ENCODE measurements at regions not wholly inside any gene's neighbourhood (a gene's known extent, or its start where the extent isn't known, plus 50 kb on each side); places are given as distances from the start of the nearest gene placed in this dataset.
"Not testable (repeated sequence)": the region's sequence is repeated elsewhere in the genome, so short reads cannot be mapped to it uniquely, and the experiment has no call there.

DNA sequence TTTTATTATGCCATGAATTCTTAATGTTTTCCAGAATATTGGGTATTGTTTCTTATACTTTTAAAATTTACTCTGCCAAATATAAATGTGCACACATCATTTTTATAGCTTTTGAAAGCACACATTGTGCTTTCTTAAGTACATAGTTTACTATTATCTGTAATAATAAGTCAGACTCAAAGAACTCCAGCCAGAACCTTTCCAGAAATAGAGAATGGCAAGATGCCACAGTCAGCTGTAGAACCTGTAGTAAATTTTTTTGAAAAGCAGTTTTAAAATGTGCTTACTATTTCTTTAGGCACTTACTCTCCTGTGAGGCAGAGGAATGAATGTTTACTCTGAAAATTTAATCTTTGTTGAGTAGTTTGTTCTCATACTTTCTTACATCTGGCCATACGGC lies 1287.1 kb downstream of the PCDH9 start:
- H3K27ac ChIP-seq (ENCODE audit: low read depth, low read length), result no peak overlapping the region
- H3K9me3 ChIP-seq (ENCODE audit: control insufficient read depth in 5 of 5, low read length in 5 of 5), result no peaks in the 10 kb centered on the region
- no peaks in the 10 kb centered on the region for H3K4me1 ChIP-seq (ENCODE audit: control insufficient read depth in 5 of 5, insufficient read depth in 5 of 5, low read length in 5 of 5)
- H3K27me3 ChIP-seq (ENCODE audit: control insufficient read depth in 5 of 5, insufficient read depth in 4 of 5, low read length in 5 of 5), result no peaks in the 10 kb centered on the region
- H3K36me3 ChIP-seq (ENCODE audit: control insufficient read depth in 5 of 5, insufficient read depth in 5 of 5, low read length in 5 of 5), result no peaks in the 10 kb centered on the region
- H3K4me3 ChIP-seq (ENCODE audit: low read depth in 1 of 5, low read length in 5 of 5), result no peak overlapping the region
- H3K9ac ChIP-seq (ENCODE audit: low read length in 5 of 5), result no peak overlapping the region

DNA sequence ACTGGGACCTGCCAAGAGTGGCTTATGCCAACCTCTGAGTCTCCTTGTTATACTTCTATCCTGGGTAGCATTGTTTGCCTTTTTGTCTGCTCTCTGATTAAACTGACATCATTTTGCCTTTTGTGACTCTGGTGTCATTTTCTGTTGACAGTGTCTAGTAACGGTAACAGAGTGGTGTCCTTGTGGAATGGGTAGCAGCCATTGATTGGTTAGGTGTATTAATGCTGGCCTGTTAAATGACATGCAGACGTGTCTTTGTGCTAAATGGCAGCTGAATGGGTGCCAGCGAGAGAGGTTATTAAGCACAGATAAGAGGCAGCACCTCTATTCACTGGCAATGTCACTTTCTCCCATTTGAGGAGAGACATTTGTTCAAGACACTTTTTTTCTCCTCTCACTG lies 1289.4 kb downstream of the PCDH9 start:
- Histone ChIP-seq H3K9me3 (ENCODE audit: control insufficient read depth in 5 of 5, low read length in 5 of 5) (no peaks in the 10 kb centered on the region), H3K27me3 (ENCODE audit: control insufficient read depth in 5 of 5, insufficient read depth in 4 of 5, low read length in 5 of 5) (no peaks in the 10 kb centered on the region), H3K4me3 (ENCODE audit: low read depth in 1 of 5, low read length in 5 of 5) (no peak overlapping the region), H3K9ac (ENCODE audit: low read length in 5 of 5) (no peak overlapping the region), H3K27ac (ENCODE audit: low read depth, low read length) (no peak overlapping the region), H3K4me1 (ENCODE audit: control insufficient read depth in 5 of 5, insufficient read depth in 5 of 5, low read length in 5 of 5) (no peaks in the 10 kb centered on the region), H3K36me3 (ENCODE audit: control insufficient read depth in 5 of 5, insufficient read depth in 5 of 5, low read length in 5 of 5) (no peaks in the 10 kb centered on the region)

DNA sequence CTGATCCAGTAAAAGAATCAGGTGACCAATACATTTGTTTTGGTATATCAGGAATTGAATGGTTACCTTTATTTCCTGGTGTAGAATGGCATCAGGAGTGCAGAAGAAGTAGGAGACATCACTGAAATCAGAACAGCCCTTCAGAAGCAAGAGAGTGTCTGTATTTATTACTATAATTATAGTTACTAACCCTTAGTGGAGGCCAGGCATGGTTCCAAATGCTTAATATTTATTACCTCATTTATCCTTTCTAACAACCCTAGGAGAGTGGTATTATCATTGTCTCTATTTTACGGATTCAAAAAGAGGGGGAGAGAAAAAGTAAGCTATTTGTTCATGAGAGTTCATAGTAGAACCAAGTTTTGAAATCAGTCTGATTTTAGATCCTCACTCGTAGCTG lies 1292.9 kb downstream of the PCDH9 start:
- H3K4me3 ChIP-seq (ENCODE audit: low read depth in 1 of 5, low read length in 5 of 5), result no peak overlapping the region
- no peaks in the 10 kb centered on the region for H3K27me3 ChIP-seq (ENCODE audit: control insufficient read depth in 5 of 5, insufficient read depth in 4 of 5, low read length in 5 of 5)
- no peaks in the 10 kb centered on the region for H3K9me3 ChIP-seq (ENCODE audit: control insufficient read depth in 5 of 5, low read length in 5 of 5)
- no peak overlapping the region for H3K9ac ChIP-seq (ENCODE audit: low read length in 5 of 5)
- peaks cover 0 to 6% (median 4%) of the 10 kb centered on the region in 5 donors for H3K4me1 ChIP-seq (ENCODE audit: control insufficient read depth in 5 of 5, insufficient read depth in 5 of 5, low read length in 5 of 5)
- no peaks in the 10 kb centered on the region for H3K36me3 ChIP-seq (ENCODE audit: control insufficient read depth in 5 of 5, insufficient read depth in 5 of 5, low read length in 5 of 5)
- H3K27ac ChIP-seq (ENCODE audit: low read depth, low read length), result no peak overlapping the region

DNA sequence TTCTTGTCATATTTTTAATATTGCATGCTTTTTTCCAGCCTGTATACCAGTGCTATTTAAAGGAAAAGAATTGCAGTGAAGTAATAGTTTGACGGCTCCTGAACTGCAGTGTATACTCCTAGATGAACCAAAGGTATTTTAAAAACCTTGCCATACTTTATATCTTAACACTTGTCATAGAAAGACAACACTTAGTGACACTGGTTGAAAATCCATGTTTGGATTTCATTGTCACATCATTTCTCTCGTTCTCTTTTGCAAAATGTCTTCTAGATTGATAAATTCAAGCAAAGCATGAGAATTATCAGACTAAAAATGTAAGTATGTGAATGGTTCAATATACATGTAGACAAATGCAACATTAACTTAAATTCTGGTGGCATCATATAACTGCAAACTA lies 1293.9 kb downstream of the PCDH9 start:
- no peaks in the 10 kb centered on the region for H3K27me3 ChIP-seq (ENCODE audit: control insufficient read depth in 5 of 5, insufficient read depth in 4 of 5, low read length in 5 of 5)
- H3K27ac ChIP-seq (ENCODE audit: low read depth, low read length), result no peak overlapping the region
- H3K9me3 ChIP-seq (ENCODE audit: control insufficient read depth in 5 of 5, low read length in 5 of 5), result no peaks in the 10 kb centered on the region
- H3K36me3 ChIP-seq (ENCODE audit: control insufficient read depth in 5 of 5, insufficient read depth in 5 of 5, low read length in 5 of 5), result no peaks in the 10 kb centered on the region
- no peak overlapping the region for H3K4me3 ChIP-seq (ENCODE audit: low read depth in 1 of 5, low read length in 5 of 5)
- peaks cover 0 to 6% (median 4%) of the 10 kb centered on the region in 5 donors for H3K4me1 ChIP-seq (ENCODE audit: control insufficient read depth in 5 of 5, insufficient read depth in 5 of 5, low read length in 5 of 5)
- no peak overlapping the region for H3K9ac ChIP-seq (ENCODE audit: low read length in 5 of 5)

DNA sequence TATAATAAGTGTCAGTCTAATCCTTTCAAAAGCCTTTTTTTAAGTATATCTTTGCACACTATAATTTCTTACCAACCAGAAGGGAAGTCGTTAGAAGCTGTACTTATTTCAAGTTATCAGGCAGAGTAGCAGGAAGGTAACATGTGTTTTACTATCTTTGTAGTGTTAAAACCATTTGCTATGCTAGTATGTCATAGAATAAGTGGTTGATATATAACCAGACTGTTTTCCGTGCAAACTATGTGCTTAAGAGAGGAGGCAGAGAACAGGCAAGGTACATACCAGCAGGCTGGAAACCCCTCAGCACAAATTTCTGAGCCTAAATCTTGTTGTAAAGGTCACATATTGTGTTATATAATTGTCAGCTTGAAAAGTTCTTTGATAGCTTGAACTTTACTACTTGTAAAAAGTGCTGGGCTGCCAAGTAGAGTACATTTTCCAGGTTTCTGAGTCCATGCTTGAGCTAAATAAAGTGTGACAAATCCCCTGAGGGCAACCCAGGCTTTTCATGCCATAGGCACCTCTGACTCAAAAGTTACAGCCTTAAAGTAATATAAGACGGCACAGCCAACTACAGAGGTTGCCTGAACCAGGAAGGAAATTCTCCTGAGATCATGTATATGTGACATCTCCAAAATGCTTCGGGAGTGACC lies 1297.4 kb downstream of the PCDH9 start:
- Histone ChIP-seq H3K27me3 (ENCODE audit: control insufficient read depth in 5 of 5, insufficient read depth in 4 of 5, low read length in 5 of 5) (no peaks in the 10 kb centered on the region), H3K4me3 (ENCODE audit: low read depth in 1 of 5, low read length in 5 of 5) (no peak overlapping the region), H3K9ac (ENCODE audit: low read length in 5 of 5) (no peak overlapping the region), H3K27ac (ENCODE audit: low read depth, low read length) (no peak overlapping the region), H3K9me3 (ENCODE audit: control insufficient read depth in 5 of 5, low read length in 5 of 5) (no peaks in the 10 kb centered on the region), H3K36me3 (ENCODE audit: control insufficient read depth in 5 of 5, insufficient read depth in 5 of 5, low read length in 5 of 5) (no peaks in the 10 kb centered on the region), H3K4me1 (ENCODE audit: control insufficient read depth in 5 of 5, insufficient read depth in 5 of 5, low read length in 5 of 5) (peaks cover 0 to 6% (median 4%) of the 10 kb centered on the region in 5 donors)

DNA sequence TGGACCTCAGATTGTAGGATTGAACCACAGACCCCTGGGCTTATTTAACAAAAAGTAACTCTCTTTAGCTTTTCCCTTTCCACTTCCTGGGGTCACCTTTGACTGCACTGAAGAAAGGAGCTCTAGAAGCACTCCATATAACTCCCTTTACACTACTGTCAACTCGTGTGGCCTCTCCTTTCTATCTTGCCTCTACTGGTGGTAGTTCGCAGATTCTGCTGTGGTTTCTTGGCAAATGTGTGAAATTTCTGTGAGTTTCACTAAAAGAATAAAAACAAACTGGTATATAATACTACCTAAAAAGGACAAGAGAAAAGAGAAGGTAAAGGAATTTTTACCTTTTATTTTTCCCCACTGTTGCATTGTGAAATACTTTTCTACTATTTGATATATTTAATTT lies 1298.1 kb downstream of the PCDH9 start:
- Histone ChIP-seq H3K4me1 (ENCODE audit: control insufficient read depth in 5 of 5, insufficient read depth in 5 of 5, low read length in 5 of 5) (peaks cover 0 to 6% (median 4%) of the 10 kb centered on the region in 5 donors), H3K4me3 (ENCODE audit: low read depth in 1 of 5, low read length in 5 of 5) (no peak overlapping the region), H3K27me3 (ENCODE audit: control insufficient read depth in 5 of 5, insufficient read depth in 4 of 5, low read length in 5 of 5) (no peaks in the 10 kb centered on the region), H3K9me3 (ENCODE audit: control insufficient read depth in 5 of 5, low read length in 5 of 5) (no peaks in the 10 kb centered on the region), H3K27ac (ENCODE audit: low read depth, low read length) (no peak overlapping the region), H3K9ac (ENCODE audit: low read length in 5 of 5) (no peak overlapping the region), H3K36me3 (ENCODE audit: control insufficient read depth in 5 of 5, insufficient read depth in 5 of 5, low read length in 5 of 5) (no peaks in the 10 kb centered on the region)

DNA sequence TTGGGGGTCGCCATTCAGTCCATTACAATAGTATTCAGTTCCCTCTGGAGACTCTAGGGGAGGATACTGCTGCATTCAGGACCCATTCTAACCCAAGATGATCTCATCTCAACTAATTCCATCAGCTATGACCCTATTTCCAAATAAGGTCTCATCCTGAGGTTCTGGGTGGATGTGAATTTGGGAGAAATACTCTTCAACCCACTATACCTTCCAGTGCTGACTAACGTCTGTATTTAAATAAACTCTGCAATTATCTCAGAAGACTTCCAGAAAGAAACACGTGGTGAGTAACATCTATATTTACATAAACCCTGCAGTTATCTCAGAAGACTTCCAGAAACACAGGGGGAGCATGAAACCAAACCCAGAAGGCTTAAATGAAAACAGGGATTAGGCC lies 1300.7 kb downstream of the PCDH9 start:
- H3K9me3 ChIP-seq (ENCODE audit: control insufficient read depth in 5 of 5, low read length in 5 of 5), result no peaks in the 10 kb centered on the region
- no peaks in the 10 kb centered on the region for H3K36me3 ChIP-seq (ENCODE audit: control insufficient read depth in 5 of 5, insufficient read depth in 5 of 5, low read length in 5 of 5)
- no peak overlapping the region for H3K4me3 ChIP-seq (ENCODE audit: low read depth in 1 of 5, low read length in 5 of 5)
- no peaks in the 10 kb centered on the region for H3K27me3 ChIP-seq (ENCODE audit: control insufficient read depth in 5 of 5, insufficient read depth in 4 of 5, low read length in 5 of 5)
- H3K4me1 ChIP-seq (ENCODE audit: control insufficient read depth in 5 of 5, insufficient read depth in 5 of 5, low read length in 5 of 5), result peaks cover 0 to 6% (median 4%) of the 10 kb centered on the region in 5 donors
- no peak overlapping the region for H3K27ac ChIP-seq (ENCODE audit: low read depth, low read length)
- no peak overlapping the region for H3K9ac ChIP-seq (ENCODE audit: low read length in 5 of 5)

DNA sequence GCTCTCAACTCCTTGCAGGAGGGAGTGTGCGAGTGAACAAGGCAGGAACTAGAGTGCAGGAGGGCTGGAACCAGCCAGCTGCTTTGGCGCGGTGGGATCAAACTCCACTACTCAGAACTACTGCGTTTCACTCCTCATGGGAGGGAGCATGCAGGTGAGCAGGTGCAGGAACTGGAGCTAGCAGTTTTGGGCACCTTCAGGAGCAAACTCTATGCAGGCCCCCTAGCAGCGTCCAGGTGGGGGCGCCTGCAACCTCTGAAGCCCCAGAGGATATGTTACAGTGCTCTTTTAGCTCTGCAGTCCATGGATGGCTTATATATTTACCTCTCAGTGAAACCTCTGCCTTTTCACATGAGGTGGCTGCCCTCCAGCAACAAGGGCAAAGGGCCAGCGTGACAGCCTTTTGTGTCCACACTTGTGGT lies 1303.4 kb downstream of the PCDH9 start:
- no peaks in the 10 kb centered on the region for H3K36me3 ChIP-seq (ENCODE audit: control insufficient read depth in 5 of 5, insufficient read depth in 5 of 5, low read length in 5 of 5)
- H3K27me3 ChIP-seq (ENCODE audit: control insufficient read depth in 5 of 5, insufficient read depth in 4 of 5, low read length in 5 of 5), result no peaks in the 10 kb centered on the region
- no peaks in the 10 kb centered on the region for H3K4me1 ChIP-seq (ENCODE audit: control insufficient read depth in 5 of 5, insufficient read depth in 5 of 5, low read length in 5 of 5)
- H3K9ac ChIP-seq (ENCODE audit: low read length in 5 of 5), result no peak overlapping the region
- no peak overlapping the region for H3K27ac ChIP-seq (ENCODE audit: low read depth, low read length)
- no peak overlapping the region for H3K4me3 ChIP-seq (ENCODE audit: low read depth in 1 of 5, low read length in 5 of 5)
- no peaks in the 10 kb centered on the region for H3K9me3 ChIP-seq (ENCODE audit: control insufficient read depth in 5 of 5, low read length in 5 of 5)

DNA sequence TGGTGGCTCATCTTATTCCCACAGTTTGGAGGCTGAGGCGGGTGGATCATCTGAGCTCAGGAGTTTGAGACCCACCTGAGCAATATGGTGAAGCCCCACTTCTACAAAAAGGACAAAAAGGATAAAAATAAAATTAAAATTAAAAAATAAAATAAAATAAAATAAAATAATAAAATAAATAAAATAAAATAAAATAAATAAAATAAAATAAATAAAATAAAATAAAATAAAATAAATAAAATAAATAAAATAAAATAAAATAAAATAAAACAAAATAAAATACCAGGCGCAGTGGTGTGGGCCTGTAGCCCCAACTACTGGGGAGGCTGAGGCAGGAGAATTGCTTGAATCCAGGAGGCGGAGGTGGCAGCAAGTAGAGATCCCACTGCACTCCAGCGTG lies 1307.3 kb downstream of the PCDH9 start:
- H3K9ac ChIP-seq (ENCODE audit: low read length in 5 of 5); H3K4me3 ChIP-seq (ENCODE audit: low read depth in 1 of 5, low read length in 5 of 5); H3K36me3 ChIP-seq (ENCODE audit: control insufficient read depth in 5 of 5, insufficient read depth in 5 of 5, low read length in 5 of 5); H3K9me3 ChIP-seq (ENCODE audit: control insufficient read depth in 5 of 5, low read length in 5 of 5); H3K4me1 ChIP-seq (ENCODE audit: control insufficient read depth in 5 of 5, insufficient read depth in 5 of 5, low read length in 5 of 5); H3K27ac ChIP-seq (ENCODE audit: low read depth, low read length); H3K27me3 ChIP-seq (ENCODE audit: control insufficient read depth in 5 of 5, insufficient read depth in 4 of 5, low read length in 5 of 5): not testable (repeated sequence)

DNA sequence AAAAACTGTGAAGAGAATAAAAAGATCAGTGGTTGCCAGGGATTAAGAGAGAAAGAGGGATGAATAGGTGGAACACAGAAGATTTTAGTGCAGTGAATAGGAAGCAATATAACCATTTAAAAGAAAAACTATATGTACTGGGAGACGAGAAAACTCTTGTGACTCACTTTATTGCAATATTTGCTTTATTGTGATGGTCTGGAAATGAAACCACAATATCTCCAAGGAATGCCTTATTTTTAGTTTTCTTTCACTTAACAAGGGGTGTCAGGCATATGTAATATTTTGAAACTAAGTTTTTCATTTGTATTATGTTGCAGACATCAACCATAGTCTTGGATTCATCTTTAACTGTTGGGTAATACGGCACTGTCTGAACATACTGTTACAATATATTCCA lies 1308.2 kb downstream of the PCDH9 start:
- Histone ChIP-seq H3K27me3 (ENCODE audit: control insufficient read depth in 5 of 5, insufficient read depth in 4 of 5, low read length in 5 of 5) (no peaks in the 10 kb centered on the region), H3K4me3 (ENCODE audit: low read depth in 1 of 5, low read length in 5 of 5) (no peak overlapping the region), H3K36me3 (ENCODE audit: control insufficient read depth in 5 of 5, insufficient read depth in 5 of 5, low read length in 5 of 5) (no peaks in the 10 kb centered on the region), H3K27ac (ENCODE audit: low read depth, low read length) (no peak overlapping the region), H3K9me3 (ENCODE audit: control insufficient read depth in 5 of 5, low read length in 5 of 5) (no peaks in the 10 kb centered on the region), H3K4me1 (ENCODE audit: control insufficient read depth in 5 of 5, insufficient read depth in 5 of 5, low read length in 5 of 5) (no peaks in the 10 kb centered on the region), H3K9ac (ENCODE audit: low read length in 5 of 5) (no peak overlapping the region)

DNA sequence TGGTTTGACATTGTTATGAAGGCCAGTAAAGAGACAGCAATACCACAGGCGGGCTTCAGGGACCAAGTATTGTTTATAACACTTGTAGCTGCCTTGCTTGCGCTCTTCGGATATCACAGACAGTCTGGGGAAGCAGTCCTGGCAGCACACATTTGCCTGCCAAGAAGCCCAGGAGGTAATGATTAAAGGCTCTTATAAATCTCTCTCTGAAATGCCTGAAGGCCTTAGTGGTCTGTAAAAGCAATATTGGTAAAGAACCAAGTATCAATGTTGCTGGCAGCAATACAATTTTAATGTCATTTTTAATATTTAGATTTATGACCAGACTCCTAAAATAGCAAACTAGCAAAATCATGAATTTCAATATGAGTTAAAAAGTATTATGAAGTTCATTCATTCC lies 1312.4 kb downstream of the PCDH9 start:
- H3K27me3 ChIP-seq (ENCODE audit: control insufficient read depth in 5 of 5, insufficient read depth in 4 of 5, low read length in 5 of 5), result no peaks in the 10 kb centered on the region
- H3K4me1 ChIP-seq (ENCODE audit: control insufficient read depth in 5 of 5, insufficient read depth in 5 of 5, low read length in 5 of 5), result peaks cover 0 to 21% (median 6%) of the 10 kb centered on the region in 5 donors
- no peak overlapping the region for H3K9ac ChIP-seq (ENCODE audit: low read length in 5 of 5)
- H3K36me3 ChIP-seq (ENCODE audit: control insufficient read depth in 5 of 5, insufficient read depth in 5 of 5, low read length in 5 of 5), result no peaks in the 10 kb centered on the region
- no peak overlapping the region for H3K27ac ChIP-seq (ENCODE audit: low read depth, low read length)
- H3K9me3 ChIP-seq (ENCODE audit: control insufficient read depth in 5 of 5, low read length in 5 of 5), result no peaks in the 10 kb centered on the region
- no peak overlapping the region for H3K4me3 ChIP-seq (ENCODE audit: low read depth in 1 of 5, low read length in 5 of 5)
